ENCODE measurements at regions not wholly inside any gene's neighbourhood (a gene's known extent, or its start where the extent isn't known, plus 50 kb on each side); places are given as distances from the start of the nearest gene placed in this dataset.
"Not testable (repeated sequence)": the region's sequence is repeated elsewhere in the genome, so short reads cannot be mapped to it uniquely, and the experiment has no call there.

DNA sequence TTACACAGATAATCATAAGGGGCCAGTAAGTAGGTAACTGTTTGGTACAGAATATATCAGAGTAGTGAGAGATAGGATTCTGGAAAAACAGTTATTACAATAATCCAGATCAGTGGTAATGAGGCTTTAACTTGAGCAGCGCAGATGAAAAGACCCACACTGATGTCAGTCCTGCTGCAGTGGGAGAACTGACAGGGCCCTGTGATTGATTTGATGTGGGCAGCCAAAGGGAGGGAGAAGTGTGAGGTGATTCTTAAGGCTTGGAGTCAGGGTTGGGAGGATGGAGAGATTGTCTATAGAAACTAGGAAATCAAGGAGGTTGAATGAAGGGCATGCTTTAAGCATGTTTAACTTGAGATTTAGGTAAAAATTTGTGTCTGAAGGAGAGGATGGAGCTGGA lies 161.4 kb downstream of the VSIG4 start:
- Mint-ChIP-seq H3K27me3 (ENCODE audit: low read depth) (no peaks in the 10 kb centered on the region), H3K9me3 (peaks cover 34% of the 10 kb centered on the region), H3K36me3 (no peaks in the 10 kb centered on the region), H3K27ac (no peak overlapping the region), H3K4me1 (no peaks in the 10 kb centered on the region), H3K4me3 (no peak overlapping the region)
- no peak for TF ChIP-seq CTCF (IDR thresholded peaks at IDR 0.05; ENCODE audit: unreplicated experiment)
- DNase-seq (ENCODE audit: low spot score in 2 of 2, unreplicated experiment in 2 of 2): no peak

DNA sequence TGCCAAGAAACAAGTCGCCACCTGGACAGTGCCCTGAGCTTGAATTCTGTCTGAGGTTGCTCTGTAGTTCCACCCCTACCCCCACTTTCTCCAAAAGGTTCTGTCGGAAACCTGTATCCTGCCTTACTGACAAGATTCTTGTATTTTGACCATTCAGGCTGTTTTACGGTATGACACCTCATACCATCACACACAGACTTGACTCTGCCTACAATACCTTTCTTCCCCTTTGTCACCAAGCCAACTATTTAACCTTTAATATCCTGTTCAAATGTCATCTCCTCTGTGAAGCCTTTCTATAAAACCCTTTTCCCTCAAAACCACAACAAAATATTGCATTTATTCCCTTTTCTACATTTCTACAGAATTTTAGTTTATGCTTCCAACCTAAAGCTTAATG lies 161.9 kb downstream of the VSIG4 start:
- no peak for TF ChIP-seq CTCF (IDR thresholded peaks at IDR 0.05; ENCODE audit: unreplicated experiment)
- Mint-ChIP-seq H3K9me3 (peaks cover 34% of the 10 kb centered on the region), H3K27me3 (ENCODE audit: low read depth) (no peaks in the 10 kb centered on the region), H3K4me3 (no peak overlapping the region), H3K36me3 (no peaks in the 10 kb centered on the region), H3K27ac (no peak overlapping the region), H3K4me1 (no peaks in the 10 kb centered on the region)
- no peak for DNase-seq (ENCODE audit: low spot score in 2 of 2, unreplicated experiment in 2 of 2)

DNA sequence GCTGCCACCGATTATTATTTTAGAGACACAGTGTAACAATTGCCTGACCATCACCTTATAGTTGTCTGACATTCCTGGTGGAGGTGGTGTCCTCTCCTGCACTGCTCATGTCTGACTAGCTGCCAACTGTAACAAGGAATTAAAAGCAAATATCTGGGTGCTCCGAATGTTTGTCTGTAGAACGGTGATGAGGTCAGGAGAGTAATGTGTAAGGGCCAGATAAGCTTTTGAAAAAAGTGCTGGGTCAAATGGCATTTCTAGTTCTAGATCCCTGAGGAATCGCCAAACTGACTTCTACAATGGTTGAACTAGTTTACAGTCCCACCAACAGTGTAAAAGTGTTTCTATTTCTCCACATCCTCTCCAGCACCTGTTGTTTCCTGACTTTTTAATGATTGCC lies 164.3 kb downstream of the VSIG4 start:
- not testable (repeated sequence) for H3K4me1 Mint-ChIP-seq; H3K27me3 Mint-ChIP-seq (ENCODE audit: low read depth); H3K4me3 Mint-ChIP-seq; H3K27ac Mint-ChIP-seq; DNase-seq (ENCODE audit: low spot score in 2 of 2, unreplicated experiment in 2 of 2); H3K36me3 Mint-ChIP-seq
- H3K9me3 Mint-ChIP-seq: peaks cover 29% of the 10 kb centered on the region

DNA sequence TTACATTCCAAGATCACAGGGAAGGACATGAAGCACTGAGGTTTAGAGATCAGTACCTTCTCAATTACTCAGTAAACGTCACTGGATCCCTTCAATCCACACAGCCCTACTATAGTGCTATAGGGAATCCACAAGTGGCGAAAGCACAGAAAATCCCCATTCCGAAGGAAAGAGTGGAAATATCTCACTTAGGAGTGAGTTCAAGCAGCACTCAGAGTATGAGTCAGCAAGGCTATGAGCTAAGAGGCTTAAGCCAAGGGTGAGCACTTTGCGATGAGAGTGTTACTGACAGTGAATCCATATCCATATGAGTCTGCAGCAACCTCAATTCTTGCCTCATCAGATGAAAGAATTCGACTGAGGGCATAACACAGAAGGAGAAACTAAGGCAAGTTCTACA lies 165.1 kb downstream of the VSIG4 start:
- Mint-ChIP-seq H3K4me3 (no peak overlapping the region), H3K27ac (no peak overlapping the region), H3K4me1 (no peaks in the 10 kb centered on the region), H3K9me3 (peaks cover 26% of the 10 kb centered on the region), H3K36me3 (no peaks in the 10 kb centered on the region), H3K27me3 (ENCODE audit: low read depth) (no peaks in the 10 kb centered on the region)
- DNase-seq (ENCODE audit: low spot score in 2 of 2, unreplicated experiment in 2 of 2): no peak
- no peak for TF ChIP-seq CTCF (IDR thresholded peaks at IDR 0.05; ENCODE audit: unreplicated experiment)

- Mint-ChIP-seq H3K4me3 (no peak overlapping the region), H3K9me3 (peaks cover 23% of the 10 kb centered on the region), H3K36me3 (no peaks in the 10 kb centered on the region), H3K4me1 (no peaks in the 10 kb centered on the region), H3K27ac (no peak overlapping the region), H3K27me3 (ENCODE audit: low read depth) (no peaks in the 10 kb centered on the region)
- no peak for TF ChIP-seq CTCF (IDR thresholded peaks at IDR 0.05; ENCODE audit: unreplicated experiment)
- DNase-seq (ENCODE audit: low spot score in 2 of 2, unreplicated experiment in 2 of 2): no peak
Measured at GRCh38 chrX:65874110-65874509, 165.8 kb downstream of the VSIG4 start.

DNA sequence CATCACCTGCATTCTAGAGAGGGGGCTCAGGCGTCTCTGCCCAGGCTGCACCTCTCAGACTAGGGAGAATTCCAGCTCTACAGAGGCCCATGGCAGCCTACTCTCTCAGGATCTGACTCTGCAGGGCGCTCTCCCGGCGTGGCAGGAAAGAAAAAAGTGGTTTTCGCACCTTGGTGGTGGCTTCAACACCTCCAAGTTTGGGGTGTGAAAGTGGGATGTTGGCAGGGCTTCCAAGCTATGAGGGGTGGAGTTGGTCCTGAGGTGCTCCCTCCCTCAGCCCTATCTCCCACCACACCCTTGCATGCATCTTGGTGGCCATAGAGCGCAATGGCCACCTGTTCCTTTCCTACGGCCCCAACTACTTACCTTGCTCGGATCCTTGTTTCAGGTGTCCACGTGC lies 166.5 kb downstream of the VSIG4 start:
- no peaks in the 10 kb centered on the region for H3K36me3 Mint-ChIP-seq
- no peaks in the 10 kb centered on the region for H3K27me3 Mint-ChIP-seq (ENCODE audit: low read depth)
- no peak overlapping the region for H3K4me3 Mint-ChIP-seq
- no peak for DNase-seq (ENCODE audit: low spot score in 2 of 2, unreplicated experiment in 2 of 2)
- H3K27ac Mint-ChIP-seq: no peak overlapping the region
- H3K4me1 Mint-ChIP-seq: no peaks in the 10 kb centered on the region
- no peak for TF ChIP-seq CTCF (IDR thresholded peaks at IDR 0.05; ENCODE audit: unreplicated experiment)
- H3K9me3 Mint-ChIP-seq: peaks cover 21% of the 10 kb centered on the region

Measured in mesothelial cell of epicardium (in vitro differentiated cells).